Midbrain (tissue), 1 donor: ENCODE measurements at regions not wholly inside any gene's neighbourhood (a gene's known extent, or its start where the extent isn't known, plus 50 kb on each side); places are given as distances from the start of the nearest gene placed in this dataset.

Source experiments
- DNase-seq: peaks from one replicate; lab custom pipeline; 2025; lab: John Stamatoyannopoulos, UW

GRCh38 chr1:234675006-234675405, 65.0 kb upstream of the IRF2BP2 start:
- DNase-seq, result no peak

DNA sequence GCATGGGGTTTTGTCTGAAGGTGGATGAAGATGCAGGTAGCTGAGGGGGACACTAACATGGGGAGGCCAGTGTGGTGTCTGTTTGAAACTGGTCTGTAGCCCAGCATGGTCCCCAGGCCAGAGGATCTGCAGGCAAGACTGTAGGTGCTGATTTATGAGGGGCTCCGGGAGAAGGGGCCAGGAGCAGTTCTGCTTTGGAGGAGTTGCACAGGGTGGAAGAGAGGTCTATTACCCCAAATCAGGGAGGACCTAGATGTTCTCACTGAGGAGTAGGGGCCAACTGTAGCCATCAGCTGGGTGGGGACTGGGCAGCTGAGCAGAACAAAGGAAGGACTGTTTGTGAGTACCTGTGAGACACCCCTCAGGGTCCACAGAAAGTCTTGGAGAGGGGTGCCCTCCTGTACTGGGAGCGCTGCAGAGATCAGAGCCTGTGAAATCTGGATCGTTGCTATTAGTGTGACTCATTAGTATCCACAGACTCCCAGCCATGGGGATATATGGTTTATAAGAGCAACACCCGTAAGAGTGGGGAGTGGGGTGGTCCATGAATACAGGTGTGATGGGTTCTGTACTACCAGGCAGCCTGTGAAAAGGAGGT, 64.3 kb upstream of the IRF2BP2 start:
- no peak for DNase-seq

DNA sequence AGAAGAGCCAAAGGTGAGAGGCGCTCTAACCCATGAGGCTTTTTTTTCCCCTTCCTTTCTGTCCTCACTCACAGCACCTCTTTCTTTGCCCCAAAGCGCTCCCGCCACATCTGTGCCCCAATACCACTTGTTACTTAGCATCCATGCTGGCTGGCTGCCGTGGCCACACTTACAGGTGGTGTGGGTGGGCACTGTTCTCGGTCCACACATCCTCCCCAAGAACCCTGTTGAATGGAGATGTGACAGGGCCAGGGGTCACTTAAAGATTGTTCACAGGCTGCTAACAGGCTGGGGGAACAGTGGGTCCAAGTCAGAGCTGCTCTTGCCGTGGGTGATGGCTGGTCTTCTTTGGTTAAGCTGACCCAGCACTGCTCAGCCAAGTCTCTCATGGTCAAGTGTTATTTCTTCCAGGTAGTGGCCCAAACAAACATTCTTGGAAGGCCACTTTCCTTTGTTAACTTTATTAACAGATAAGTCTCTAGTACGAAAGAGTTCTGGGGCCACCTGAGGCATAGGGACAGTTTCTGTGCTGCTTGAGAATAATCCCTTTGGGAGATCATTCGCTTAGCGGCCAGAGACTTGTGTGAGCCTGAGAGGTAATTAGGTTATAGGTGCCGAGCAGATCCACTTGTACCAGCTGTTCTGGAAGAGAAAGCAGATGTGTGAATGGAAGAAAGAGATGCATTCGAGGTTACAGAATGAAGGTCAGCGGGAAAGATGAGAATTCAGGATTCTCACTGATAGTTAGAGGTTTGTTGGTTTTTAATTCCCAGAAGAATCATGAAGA, 62.6 kb upstream of the IRF2BP2 start:
- no peak for DNase-seq

GRCh38 chr1:234670967-234671626, 61.1 kb upstream of the IRF2BP2 start:
- DNase-seq, result no peak

GRCh38 chr1:234669499-234669898, 59.5 kb upstream of the IRF2BP2 start:
- no peak for DNase-seq

GRCh38 chr1:234668577-234668955, 58.6 kb upstream of the IRF2BP2 start:
- DNase-seq, result no peak

DNA sequence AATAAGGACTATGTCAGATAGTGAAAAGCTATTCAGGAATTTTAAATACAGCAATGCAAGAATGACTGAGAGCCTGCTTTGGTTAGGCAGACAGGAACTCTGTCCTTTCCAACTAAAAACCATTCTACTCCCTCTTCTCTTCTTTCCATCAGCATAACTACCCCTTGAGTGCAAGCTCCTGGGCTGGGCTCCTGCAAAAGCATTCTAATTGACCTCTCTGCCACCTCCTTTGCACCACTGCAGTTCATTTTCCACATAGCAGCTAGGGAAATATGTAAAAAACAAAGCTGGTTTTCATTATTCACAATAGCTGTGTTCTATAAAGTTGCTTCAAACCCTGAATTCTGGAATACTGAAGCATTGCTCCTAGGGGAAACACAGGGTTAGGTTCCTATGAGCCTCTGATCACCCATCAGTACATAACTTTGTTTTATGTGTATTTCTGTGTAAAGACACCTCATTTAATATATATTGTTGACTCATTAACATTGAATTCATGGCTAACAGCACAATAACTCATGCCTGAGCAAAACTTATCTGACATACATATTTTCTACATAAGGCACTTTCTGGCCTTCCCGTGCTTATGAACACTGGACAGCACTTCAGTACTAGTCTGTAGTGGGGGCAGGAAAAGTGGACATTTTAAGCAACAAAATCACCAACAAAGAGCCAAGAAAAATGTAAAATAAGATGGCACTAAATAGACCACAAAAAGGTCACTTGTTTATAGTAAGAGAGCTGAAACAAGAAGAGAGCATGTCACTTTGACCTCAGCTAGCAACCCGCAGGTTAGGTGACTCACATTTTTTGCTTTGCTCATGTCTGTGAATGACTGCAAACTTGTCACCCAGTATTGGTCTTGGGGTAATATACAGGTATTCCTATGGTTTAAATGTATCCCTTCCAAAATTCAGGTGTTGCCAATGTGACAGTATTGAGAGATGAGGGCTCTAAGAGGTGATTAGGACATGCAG, 57.9 kb upstream of the IRF2BP2 start:
- DNase-seq, result no peak

- DNase-seq, result no peak
Observed at GRCh38 chr1:234666761-234667160, 56.8 kb upstream of the IRF2BP2 start.

DNA sequence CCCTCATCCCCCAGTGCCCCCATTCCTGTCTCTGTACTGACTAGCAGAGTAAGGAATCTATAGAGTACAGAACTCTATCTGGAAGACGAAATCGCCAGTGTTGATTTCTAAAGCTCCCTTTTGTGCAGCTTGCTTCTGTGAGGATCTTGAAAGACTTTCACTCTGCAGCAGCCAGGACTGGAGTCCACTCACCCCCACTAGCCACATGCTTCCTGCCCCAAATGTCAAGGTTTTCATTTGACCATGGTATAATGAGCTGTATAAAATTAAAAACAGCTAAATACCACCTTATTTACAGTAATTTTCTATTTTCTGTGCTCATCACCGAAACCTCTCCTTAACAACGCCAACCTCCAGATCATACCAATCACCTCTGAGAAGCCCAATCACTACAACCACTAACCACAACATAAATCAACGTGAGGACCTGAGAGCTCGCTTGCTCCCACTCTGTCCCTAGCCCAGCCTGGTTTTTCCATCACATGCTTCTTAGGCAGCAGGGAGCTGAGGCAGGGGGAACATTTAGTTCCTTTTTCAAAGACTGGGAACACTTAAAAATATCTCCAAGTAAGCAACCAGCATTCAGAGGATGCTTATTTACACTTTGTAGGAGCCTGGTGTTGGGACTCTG, 56.1 kb upstream of the IRF2BP2 start:
- DNase-seq, result peak; percentile 2

GRCh38 chr1:234662148-234662547, 52.2 kb upstream of the IRF2BP2 start:
- no peak for DNase-seq

DNA sequence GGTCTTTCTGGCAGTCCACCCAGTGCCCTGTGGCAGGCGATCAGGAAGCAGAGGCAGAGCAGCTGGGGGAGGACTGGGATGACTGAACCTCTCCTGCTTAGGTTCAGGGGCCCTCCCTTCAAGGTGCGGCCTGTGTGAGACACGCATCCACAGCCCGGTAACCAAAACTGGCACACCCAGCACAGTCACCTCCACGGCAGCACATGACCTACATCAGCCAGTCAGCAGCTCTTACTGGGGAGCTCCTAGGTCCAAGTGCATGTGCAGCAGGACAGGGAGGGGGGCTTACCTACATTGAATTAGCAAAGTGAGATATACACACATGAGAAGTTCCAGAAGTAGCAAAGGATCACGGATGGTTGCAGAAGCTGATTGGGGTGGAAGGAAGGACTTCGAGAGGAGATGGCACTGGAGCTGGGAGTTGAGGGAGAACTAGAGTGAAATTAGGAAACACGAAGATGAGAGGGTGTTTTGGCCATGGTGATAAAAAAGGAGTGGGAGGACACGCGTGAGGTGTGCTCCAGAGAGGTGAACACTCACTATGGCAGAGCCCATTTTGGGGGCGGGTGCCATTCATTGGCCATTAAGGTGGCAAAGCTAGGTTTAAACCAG, 51.4 kb upstream of the IRF2BP2 start:
- DNase-seq, result no peak

DNA sequence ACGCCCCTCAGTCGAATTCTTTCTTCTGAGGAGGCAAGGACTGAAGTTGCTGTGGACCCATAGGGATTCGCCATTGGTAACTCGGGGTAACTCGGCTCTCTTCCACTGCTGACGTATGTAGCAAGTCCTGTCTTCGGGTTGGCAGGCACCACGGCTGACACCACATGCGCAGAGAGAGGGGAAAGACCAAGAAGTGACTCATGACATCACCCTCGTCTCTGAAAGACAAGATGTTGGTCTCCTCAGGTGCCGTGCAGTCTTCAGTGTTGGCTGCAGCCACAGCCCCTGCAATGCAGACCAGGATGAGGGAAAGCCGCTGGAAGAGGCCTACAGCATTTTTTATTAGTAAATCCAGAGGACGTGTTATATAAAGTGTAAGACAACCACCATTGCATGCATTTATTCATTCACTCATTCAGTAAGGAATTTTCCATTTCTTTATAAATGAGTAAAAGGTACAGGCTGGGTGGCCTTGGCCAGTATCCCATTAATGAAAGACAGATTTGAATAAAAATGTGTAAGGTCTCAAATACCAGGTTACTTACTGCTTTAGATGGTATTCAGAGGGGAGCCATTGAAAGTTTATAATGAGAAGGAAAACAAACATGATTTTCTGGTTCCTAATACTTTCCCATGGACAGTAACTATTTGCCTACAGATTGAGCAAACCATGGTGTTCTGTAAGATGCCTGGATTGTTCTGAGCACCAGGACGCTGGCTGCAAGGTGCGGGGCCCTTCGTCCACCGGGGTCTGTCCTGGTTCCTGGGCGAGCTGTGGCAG, 50.7 kb upstream of the IRF2BP2 start:
- DNase-seq, result no peak
